ENCODE measurements at regions not wholly inside any gene's neighbourhood (a gene's known extent, or its start where the extent isn't known, plus 50 kb on each side); places are given as distances from the start of the nearest gene placed in this dataset.

- Histone ChIP-seq H3K27me3 (ENCODE audit: insufficient read depth, low read depth, low read length) (no peaks in the 10 kb centered on the region), H2AFZ (ENCODE audit: low read depth, low read length) (no peak overlapping the region), H3F3A (ENCODE audit: insufficient read depth, low read length, poor library complexity, severe bottlenecking) (no peaks in the 10 kb centered on the region), H4K20me1 (ENCODE audit: insufficient read depth) (no peaks in the 10 kb centered on the region), H3K36me3 (ENCODE audit: insufficient read depth, low read length) (no peaks in the 10 kb centered on the region), H3K9ac (ENCODE audit: low read length) (no peak overlapping the region), H3K79me2 (replicated peaks; ENCODE audit: insufficient read depth, low read length) (no peaks in the 10 kb centered on the region), H3K4me2 (ENCODE audit: low read length) (no peak overlapping the region), H3K9me2 (ENCODE audit: insufficient read depth, low read length) (no peaks in the 10 kb centered on the region), H3K27ac (ENCODE audit: low read length) (no peak overlapping the region), H3K4me3 (ENCODE audit: low read length) (no peak overlapping the region), H3K9me3 (ENCODE audit: low read length) (no peaks in the 10 kb centered on the region)
- TF ChIP-seq, protein P1, sequence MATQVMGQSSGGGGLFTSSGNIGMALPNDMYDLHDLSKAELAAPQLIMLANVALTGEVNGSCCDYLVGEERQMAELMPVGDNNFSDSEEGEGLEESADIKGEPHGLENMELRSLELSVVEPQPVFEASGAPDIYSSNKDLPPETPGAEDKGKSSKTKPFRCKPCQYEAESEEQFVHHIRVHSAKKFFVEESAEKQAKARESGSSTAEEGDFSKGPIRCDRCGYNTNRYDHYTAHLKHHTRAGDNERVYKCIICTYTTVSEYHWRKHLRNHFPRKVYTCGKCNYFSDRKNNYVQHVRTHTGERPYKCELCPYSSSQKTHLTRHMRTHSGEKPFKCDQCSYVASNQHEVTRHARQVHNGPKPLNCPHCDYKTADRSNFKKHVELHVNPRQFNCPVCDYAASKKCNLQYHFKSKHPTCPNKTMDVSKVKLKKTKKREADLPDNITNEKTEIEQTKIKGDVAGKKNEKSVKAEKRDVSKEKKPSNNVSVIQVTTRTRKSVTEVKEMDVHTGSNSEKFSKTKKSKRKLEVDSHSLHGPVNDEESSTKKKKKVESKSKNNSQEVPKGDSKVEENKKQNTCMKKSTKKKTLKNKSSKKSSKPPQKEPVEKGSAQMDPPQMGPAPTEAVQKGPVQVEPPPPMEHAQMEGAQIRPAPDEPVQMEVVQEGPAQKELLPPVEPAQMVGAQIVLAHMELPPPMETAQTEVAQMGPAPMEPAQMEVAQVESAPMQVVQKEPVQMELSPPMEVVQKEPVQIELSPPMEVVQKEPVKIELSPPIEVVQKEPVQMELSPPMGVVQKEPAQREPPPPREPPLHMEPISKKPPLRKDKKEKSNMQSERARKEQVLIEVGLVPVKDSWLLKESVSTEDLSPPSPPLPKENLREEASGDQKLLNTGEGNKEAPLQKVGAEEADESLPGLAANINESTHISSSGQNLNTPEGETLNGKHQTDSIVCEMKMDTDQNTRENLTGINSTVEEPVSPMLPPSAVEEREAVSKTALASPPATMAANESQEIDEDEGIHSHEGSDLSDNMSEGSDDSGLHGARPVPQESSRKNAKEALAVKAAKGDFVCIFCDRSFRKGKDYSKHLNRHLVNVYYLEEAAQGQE (IDR thresholded peaks at IDR 0.05; ENCODE audit: borderline replicate concordance): no peak
- TF ChIP-seq EP300 (conservative IDR thresholded peaks at IDR 0.05; ENCODE audit: poor library complexity, severe bottlenecking): no peak
These were observed 186.3 kb upstream of the MME start for GRCh38 chr3:154893813-154894212.

DNA sequence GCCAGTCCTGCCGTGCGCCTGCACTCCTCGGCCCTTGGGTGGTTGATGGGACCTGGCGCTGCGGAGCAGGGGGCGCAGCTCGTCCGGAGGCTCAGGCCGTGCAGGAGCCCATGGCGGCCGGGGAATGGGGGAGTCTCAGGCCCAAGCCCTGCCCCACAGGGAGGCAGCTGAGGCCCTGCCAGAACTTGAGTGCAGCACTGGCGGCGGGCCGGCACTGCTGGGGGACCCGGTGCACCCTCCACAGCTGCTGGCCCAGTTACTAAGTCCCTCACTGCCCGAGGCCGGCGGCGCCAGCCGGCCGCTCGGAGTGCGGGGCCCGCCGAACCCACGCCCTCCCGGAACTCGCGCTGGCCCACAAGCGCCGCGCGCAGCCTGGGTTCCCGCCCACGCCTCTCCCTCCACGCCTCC lies 190.9 kb upstream of the MME start:
- H3F3A ChIP-seq (ENCODE audit: insufficient read depth, low read length, poor library complexity, severe bottlenecking): no peaks in the 10 kb centered on the region
- no peaks in the 10 kb centered on the region for H3K36me3 ChIP-seq (ENCODE audit: insufficient read depth, low read length)
- no peak overlapping the region for H3K9ac ChIP-seq (ENCODE audit: low read length)
- H3K27me3 ChIP-seq (ENCODE audit: insufficient read depth, low read depth, low read length): no peaks in the 10 kb centered on the region
- H3K4me2 ChIP-seq (ENCODE audit: low read length): no peak overlapping the region
- H3K9me3 ChIP-seq (ENCODE audit: low read length): no peaks in the 10 kb centered on the region
- H3K27ac ChIP-seq (ENCODE audit: low read length): no peak overlapping the region
- H2AFZ ChIP-seq (ENCODE audit: low read depth, low read length): no peak overlapping the region
- H4K20me1 ChIP-seq (ENCODE audit: insufficient read depth): no peaks in the 10 kb centered on the region
- H3K79me2 ChIP-seq (replicated peaks; ENCODE audit: insufficient read depth, low read length): no peaks in the 10 kb centered on the region
- no peaks in the 10 kb centered on the region for H3K9me2 ChIP-seq (ENCODE audit: insufficient read depth, low read length)
- TF ChIP-seq EZH2 (IDR thresholded peaks at IDR 0.05; ENCODE audit: borderline replicate concordance, insufficient read depth, low read length, poor library complexity, severe bottlenecking) (no peak), TAF1 (IDR thresholded peaks at IDR 0.05; ENCODE audit: low read depth) (no peak), MXI1 (conservative IDR thresholded peaks at IDR 0.05; ENCODE audit: poor library complexity, severe bottlenecking) (no peak), SMC3 (conservative IDR thresholded peaks at IDR 0.05; ENCODE audit: poor library complexity) (no peak), EP300 (conservative IDR thresholded peaks at IDR 0.05; ENCODE audit: poor library complexity, severe bottlenecking) (no peak), RAD21 (conservative IDR thresholded peaks at IDR 0.05) (no peak), POLR2AphosphoS5 (IDR thresholded peaks at IDR 0.05) (no peak)
- TF ChIP-seq, protein P1 (IDR thresholded peaks at IDR 0.05; ENCODE audit: borderline replicate concordance): no peak
- TF ChIP-seq, protein P2, sequence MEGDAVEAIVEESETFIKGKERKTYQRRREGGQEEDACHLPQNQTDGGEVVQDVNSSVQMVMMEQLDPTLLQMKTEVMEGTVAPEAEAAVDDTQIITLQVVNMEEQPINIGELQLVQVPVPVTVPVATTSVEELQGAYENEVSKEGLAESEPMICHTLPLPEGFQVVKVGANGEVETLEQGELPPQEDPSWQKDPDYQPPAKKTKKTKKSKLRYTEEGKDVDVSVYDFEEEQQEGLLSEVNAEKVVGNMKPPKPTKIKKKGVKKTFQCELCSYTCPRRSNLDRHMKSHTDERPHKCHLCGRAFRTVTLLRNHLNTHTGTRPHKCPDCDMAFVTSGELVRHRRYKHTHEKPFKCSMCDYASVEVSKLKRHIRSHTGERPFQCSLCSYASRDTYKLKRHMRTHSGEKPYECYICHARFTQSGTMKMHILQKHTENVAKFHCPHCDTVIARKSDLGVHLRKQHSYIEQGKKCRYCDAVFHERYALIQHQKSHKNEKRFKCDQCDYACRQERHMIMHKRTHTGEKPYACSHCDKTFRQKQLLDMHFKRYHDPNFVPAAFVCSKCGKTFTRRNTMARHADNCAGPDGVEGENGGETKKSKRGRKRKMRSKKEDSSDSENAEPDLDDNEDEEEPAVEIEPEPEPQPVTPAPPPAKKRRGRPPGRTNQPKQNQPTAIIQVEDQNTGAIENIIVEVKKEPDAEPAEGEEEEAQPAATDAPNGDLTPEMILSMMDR (IDR thresholded peaks at IDR 0.05; ENCODE audit: poor library complexity, severe bottlenecking): no peak
- H3K4me3 ChIP-seq (ENCODE audit: low read length): no peak overlapping the region

All from neural cell (in vitro differentiated cells).